ENCODE measurements at regions not wholly inside any gene's neighbourhood (a gene's known extent, or its start where the extent isn't known, plus 50 kb on each side); places are given as distances from the start of the nearest gene placed in this dataset.
"Not testable (repeated sequence)": the region's sequence is repeated elsewhere in the genome, so short reads cannot be mapped to it uniquely, and the experiment has no call there.

DNA sequence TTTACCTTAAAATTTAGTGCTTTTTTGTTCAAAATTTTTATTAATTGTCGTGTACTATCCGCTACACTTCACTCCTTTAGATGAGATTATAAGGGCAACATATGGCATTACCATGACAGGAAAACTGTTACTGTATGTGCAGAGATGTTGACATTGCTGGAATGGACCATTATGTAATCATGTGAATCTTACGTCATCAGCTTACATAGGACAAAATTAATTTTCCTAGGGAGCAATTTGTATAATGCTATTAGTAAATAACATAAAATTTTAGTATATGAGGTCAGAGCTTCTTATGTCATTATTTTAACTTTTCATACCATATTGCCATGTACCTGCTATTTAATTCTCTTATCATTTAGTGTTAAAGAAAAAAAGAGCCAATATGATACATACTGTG lies 110.4 kb upstream of the KLHL1 start:
- DNase-seq = no peak

DNA sequence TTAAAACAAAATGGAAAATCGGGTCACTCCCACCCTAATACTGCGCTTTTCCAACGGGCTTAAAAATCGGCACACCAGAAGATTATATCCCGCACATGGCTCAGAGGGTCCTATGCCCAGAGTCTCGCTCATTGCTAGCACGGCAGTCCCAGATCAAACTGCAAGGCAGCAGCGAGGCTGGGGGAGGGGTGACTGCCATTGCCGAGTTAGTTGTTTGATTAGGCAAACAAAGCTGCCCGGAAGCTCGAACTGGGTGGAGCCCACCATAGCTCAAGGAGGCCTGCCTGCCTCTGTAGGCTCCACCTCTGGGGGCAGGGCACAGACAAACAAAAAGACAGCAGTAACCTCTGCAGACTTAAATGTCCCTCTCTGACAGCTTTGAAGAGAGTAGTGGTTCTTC lies 100.7 kb upstream of the KLHL1 start:
- DNase-seq = not testable (repeated sequence)

DNA sequence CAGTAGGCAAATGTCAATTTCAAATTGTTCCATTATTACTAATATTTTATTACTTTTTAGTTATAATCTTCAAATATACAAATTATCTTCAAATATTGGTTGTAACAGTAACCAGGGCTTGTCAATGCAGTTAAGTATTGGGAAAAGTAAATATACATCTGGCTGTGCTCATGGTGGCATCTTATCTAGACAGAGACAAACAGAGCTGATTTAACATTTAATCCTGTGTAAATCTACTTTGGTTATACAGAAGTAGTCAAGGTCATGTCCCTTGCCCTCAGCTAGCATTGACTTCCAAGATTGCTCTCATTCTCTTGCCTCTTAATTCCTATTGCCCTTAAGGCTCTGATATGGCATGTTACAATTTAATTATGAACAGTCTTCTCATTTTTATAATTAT lies 98.4 kb upstream of the KLHL1 start:
- DNase-seq = no peak

DNA sequence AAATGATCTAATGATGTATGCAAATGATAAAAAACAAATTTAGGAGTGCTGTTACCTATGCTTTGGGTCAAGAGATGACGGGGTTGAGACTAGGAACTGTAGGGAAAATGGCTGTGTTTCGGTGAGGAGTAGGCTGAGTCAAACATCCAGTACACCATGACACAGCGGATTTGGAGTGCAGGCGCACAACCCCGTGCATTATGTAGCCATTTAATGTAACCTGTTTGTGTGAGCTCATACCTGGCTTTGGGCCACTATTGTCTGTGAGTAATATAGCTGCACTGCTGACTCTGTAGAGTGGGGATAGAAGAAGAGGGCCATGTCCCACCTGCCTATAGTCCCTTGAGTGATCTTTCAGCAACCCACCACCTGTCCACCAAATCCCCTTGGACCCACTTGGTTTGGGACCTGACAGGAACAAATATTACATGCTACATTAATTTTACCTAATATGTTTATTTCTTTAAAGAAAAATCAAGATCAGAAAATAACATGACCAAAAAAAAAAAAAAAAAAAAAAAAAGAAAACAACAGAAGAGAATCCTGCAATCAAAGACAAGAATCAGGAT lies 95.5 kb upstream of the KLHL1 start:
- DNase-seq = no peak

DNA sequence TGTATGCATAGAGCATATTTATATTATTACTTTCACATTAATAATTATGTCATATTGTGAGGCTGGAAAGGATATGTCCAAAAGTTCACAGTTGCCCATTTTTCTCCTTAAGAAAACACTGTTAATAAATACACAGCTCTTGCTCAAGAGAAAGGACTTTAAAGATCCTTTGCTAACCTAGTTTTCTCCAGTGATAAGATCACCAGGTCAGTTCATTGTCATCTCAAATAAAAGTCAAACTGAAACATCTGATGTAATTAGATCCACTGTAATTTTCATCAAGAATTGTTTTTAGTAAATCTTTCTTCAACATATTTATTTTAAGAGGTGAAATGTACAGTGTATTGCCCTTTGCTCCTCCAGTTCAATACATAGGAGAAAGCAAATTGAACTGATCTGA lies 82.8 kb upstream of the KLHL1 start:
- no peak for DNase-seq

DNA sequence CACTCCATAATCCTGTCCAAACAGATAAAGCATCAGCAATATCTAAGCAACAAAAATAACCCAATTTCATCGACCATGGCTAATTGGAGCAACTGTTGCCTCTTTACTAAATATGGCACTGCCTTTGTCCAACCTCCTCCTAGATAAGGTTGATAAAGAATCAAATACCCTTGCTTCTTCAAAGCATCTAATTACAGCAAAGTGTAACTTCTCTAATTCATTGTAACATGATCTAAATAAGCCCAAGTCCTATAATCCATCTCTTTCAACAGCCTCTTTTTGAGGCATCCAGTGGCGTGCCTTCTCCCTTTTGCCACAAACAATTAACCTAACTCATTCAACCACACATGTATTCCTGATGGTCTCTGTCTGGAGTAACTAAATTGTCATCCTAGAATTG lies 81.7 kb upstream of the KLHL1 start:
- no peak for DNase-seq

DNA sequence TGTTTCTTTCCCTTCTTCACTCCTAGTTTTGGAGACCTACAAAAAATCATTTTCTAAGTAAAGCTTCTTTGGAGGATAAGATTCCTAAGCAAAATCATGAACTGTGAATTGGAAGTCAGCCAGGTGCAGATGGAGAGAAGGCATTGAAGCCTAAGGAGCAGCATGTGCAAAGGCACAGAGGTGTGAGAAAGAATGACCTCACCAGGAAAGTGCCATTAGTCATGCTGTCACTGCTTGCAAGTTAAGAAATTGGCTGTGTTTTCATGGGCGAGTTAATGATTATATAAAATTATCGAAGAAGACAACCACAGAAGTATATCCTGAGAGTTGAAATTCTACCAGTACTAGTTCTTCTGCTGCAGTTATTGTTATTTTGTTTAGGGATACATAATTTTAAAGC lies 80.3 kb upstream of the KLHL1 start:
- no peak for DNase-seq

DNA sequence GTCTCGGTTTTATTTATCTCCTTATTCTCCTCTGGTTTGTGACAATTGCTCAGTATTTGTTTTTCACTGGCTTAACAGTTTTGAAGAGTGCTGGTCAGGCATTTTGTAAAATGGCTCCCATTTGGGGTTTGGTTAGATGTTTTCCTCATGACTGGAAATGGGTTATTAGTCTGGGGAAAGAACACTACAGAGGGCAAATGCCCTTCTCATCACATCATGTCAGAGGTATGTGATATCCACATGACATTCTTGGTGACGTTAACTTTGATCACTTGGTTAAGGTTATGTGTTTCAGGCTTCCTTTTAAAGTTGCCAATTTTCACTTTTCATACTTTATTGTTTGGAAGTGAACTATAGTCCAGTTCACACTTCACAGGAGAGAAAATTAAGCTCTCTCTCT lies 74.8 kb upstream of the KLHL1 start:
- no peak for DNase-seq

Data from activated CD4-positive, alpha-beta T cell treated with anti-CD3 and anti-CD28 coated beads for 4 hours (primary cell).